GM21515 (cell line): ENCODE measurements at regions not wholly inside any gene's neighbourhood (a gene's known extent, or its start where the extent isn't known, plus 50 kb on each side); places are given as distances from the start of the nearest gene placed in this dataset.
A peak's percentile ranks its signal among the peaks of the same experiment; 100 is the strongest.

ENCODE experiments used
- ATAC-seq: cut with Tn5 transposase; IDR thresholded peaks from one replicate; pipeline ENCODE4 v1.9.1; 2021; ENCODE audit not compliant: unreplicated experiment

GRCh38 chr3:153596401-153596800 lies 434.4 kb downstream of the RAP2B start:
- no peak for ATAC-seq

GRCh38 chr3:153599685-153600084 lies 437.7 kb downstream of the RAP2B start:
- ATAC-seq, result no peak

GRCh38 chr3:153600896-153601295 lies 438.9 kb downstream of the RAP2B start:
- no peak for ATAC-seq

- ATAC-seq, result no peak
Observed at GRCh38 chr3:153601374-153601853, 439.4 kb downstream of the RAP2B start.

- no peak for ATAC-seq
Observed at GRCh38 chr3:153602801-153603200, 440.8 kb downstream of the RAP2B start.

- no peak for ATAC-seq
Observed at GRCh38 chr3:153614140-153614539, 452.1 kb downstream of the RAP2B start.

GRCh38 chr3:153614563-153614962 lies 452.5 kb downstream of the RAP2B start:
- no peak for ATAC-seq

- ATAC-seq, result no peak
Observed at GRCh38 chr3:153615863-153616262, 453.8 kb downstream of the RAP2B start.

GRCh38 chr3:153617463-153617862 lies 455.4 kb downstream of the RAP2B start:
- no peak for ATAC-seq

GRCh38 chr3:153618176-153618575 lies 456.1 kb downstream of the RAP2B start:
- ATAC-seq, result no peak

- no peak for ATAC-seq
Observed at GRCh38 chr3:153619268-153619667, 457.2 kb downstream of the RAP2B start.

GRCh38 chr3:153621953-153622352 lies 459.9 kb downstream of the RAP2B start:
- peak; percentile 94 for ATAC-seq

- ATAC-seq, result no peak
Observed at GRCh38 chr3:153623834-153624233, 461.8 kb downstream of the RAP2B start.

- no peak for ATAC-seq
Observed at GRCh38 chr3:153624310-153625030, 462.4 kb downstream of the RAP2B start.

GRCh38 chr3:153625506-153625905 lies 463.5 kb downstream of the RAP2B start:
- no peak for ATAC-seq

GRCh38 chr3:153626158-153626557 lies 464.1 kb downstream of the RAP2B start:
- ATAC-seq, result no peak

- ATAC-seq, result no peak
Observed at GRCh38 chr3:153628591-153628990, 466.6 kb downstream of the RAP2B start.

GRCh38 chr3:153629148-153629547 lies 467.1 kb downstream of the RAP2B start:
- ATAC-seq, result no peak

GRCh38 chr3:153631102-153631501 lies 469.1 kb downstream of the RAP2B start:
- no peak for ATAC-seq

GRCh38 chr3:153631664-153632063 lies 469.6 kb downstream of the RAP2B start:
- no peak for ATAC-seq

- no peak for ATAC-seq
Observed at GRCh38 chr3:153633407-153633806, 471.4 kb downstream of the RAP2B start.

- ATAC-seq, result no peak
Observed at GRCh38 chr3:153634683-153635082, 472.7 kb downstream of the RAP2B start.

GRCh38 chr3:153639631-153640030 lies 477.6 kb downstream of the RAP2B start:
- ATAC-seq, result no peak
